ENCODE measurements at regions not wholly inside any gene's neighbourhood (a gene's known extent, or its start where the extent isn't known, plus 50 kb on each side); places are given as distances from the start of the nearest gene placed in this dataset.

DNA sequence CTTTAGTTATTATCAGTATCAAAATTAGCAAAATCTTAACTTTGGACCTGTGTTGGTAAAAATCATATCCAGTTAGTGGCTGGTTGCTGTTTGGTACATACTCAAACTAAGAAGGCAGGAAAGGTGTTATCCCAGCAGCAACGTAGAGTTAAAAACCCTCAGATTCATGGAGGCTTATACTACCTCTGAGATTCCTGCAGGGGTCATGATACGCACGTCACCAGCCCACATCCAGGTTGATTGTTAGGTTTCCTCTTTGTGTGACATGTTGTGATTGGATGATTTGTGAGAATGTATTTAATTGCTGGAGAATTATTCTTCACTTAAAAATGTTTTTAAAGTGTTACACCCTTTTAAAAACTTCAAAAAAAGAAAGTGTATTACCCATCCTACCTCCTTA lies 423.3 kb upstream of the ADGRL2 start:
- TF ChIP-seq, protein P1, sequence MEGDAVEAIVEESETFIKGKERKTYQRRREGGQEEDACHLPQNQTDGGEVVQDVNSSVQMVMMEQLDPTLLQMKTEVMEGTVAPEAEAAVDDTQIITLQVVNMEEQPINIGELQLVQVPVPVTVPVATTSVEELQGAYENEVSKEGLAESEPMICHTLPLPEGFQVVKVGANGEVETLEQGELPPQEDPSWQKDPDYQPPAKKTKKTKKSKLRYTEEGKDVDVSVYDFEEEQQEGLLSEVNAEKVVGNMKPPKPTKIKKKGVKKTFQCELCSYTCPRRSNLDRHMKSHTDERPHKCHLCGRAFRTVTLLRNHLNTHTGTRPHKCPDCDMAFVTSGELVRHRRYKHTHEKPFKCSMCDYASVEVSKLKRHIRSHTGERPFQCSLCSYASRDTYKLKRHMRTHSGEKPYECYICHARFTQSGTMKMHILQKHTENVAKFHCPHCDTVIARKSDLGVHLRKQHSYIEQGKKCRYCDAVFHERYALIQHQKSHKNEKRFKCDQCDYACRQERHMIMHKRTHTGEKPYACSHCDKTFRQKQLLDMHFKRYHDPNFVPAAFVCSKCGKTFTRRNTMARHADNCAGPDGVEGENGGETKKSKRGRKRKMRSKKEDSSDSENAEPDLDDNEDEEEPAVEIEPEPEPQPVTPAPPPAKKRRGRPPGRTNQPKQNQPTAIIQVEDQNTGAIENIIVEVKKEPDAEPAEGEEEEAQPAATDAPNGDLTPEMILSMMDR (IDR thresholded peaks at IDR 0.05), result no peak
- TF ChIP-seq ZFX (IDR thresholded peaks at IDR 0.05; ENCODE audit: borderline replicate concordance), result no peak
